Eye (tissue), 1 donor: ENCODE measurements at regions not wholly inside any gene's neighbourhood (a gene's known extent, or its start where the extent isn't known, plus 50 kb on each side); places are given as distances from the start of the nearest gene placed in this dataset.

ENCODE experiments used
- DNase-seq: peaks from one replicate; pipeline ENCODE4 v3.0.0-alpha.2; 2015

DNA sequence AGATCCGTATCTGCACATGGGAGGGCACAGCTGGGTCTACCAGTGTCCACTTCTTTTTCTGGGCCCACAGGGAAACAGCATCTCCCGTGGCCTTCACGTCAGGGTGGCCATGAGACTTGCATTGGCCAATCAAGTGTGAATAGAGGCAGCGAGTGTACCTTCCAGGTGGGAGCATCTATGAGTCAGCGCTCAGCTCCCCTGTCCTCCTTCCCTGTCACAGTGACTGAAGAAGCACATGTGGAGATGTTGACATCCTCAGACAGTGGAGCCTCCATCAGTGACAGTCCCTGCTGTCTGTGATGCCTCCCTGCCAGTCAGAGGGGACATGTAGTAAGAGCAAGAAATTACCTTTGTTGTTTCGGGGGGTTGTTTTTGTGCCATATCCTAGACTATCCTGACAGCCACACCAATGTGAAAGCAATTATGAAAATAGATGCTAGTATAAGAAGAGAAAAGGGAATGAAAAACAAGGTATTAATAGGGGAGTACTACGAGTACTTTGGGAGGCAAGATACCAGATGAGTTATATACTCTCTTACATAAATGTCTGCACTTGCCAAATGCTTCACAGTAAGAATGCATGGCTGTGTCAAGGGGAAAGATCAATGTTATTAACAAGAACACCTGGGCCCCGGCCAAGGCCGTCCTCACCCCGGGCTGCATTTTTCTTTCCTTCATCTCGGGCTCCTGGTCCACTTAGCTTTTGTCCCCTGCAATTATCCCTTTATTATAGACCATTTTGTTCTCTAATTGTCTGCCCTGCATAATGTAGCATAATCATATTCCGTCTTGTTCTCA lies 86.0 kb downstream of the MATN1 start:
- no peak for DNase-seq

DNA sequence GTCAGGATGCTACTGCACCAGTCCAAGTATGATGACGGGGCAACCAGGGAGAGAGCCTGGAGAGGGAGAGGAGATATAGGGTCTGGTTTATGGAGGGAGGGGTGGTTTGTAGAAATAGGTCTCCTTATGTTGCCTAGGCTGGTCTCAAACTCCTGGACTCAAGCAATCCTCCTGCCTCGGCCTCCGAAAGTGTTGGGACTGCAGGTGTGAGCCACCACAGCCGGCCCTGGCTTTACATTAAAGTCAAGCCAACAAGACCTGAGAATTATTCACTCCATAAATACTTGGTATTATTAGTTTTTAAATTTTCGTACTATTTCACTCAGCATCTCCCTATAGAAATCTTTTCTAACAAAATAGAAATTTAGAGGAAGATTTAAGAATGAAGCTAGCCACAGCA lies 86.8 kb downstream of the MATN1 start:
- DNase-seq = no peak

DNA sequence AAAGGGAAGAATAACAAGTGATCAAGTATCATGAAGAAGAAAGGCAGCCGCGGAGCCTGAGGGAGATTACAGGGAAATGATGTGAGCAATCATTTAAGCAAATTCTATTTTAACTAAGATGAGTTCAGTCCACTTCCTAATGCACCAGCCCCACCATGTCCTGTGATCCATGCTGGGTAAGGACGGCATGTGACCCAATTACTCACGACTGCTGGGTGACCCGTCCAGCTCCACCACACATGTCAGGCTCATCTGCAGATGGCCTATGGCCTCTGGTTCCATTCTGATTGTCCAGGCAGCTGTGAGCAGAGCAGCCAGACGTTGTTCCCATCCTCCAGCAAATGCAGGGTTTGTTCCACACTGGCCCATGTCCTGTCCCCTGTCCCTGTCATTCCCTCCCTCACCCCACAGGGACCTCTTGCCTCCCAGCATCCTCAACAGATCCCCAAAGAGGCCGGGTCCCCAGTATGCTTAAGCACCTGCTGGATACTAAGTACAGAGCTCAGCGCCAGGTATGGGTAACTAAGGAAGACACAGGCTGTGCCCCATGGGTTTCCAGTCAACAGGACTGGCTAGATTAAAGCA lies 87.9 kb downstream of the MATN1 start:
- DNase-seq = peak; percentile 64

DNA sequence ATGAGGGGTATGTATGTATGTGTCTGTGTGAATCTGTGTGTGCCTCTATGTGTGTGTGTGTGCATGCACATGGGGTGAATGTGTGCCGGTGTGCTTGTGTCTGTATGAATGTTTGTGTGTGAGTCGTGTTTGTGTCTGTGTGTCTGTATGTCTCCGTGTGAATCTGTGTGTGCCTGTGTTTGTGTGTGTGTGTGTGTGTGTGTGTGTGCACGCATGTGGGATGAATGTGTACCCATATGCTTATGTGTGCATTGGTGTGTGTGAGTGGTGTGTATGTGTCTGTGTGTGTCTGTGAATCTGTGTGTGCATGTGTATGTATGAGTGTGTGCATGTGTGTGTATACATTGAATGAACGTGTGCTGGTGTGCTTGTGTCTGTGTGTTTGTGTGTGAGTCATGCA lies 88.9 kb downstream of the MATN1 start:
- no peak for DNase-seq

DNA sequence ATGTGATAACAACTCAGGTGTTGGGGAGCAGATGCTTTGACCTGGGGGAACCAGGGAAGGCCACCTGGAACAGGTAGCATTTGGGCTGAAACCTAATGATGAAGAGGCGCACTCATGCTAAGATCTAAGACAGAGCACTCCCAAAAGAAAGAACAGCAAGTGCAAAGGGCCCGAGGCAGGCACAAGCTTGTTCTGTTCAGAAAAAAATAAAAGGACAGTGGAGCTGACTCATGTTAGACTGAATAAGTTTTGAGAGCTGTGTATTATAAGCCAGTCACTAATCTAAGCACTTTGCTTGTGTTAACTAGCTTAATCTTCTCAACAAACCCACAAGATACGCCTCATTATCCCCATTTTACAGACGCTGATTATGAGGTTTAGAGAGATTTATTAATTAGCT lies 90.1 kb downstream of the MATN1 start:
- DNase-seq = no peak

DNA sequence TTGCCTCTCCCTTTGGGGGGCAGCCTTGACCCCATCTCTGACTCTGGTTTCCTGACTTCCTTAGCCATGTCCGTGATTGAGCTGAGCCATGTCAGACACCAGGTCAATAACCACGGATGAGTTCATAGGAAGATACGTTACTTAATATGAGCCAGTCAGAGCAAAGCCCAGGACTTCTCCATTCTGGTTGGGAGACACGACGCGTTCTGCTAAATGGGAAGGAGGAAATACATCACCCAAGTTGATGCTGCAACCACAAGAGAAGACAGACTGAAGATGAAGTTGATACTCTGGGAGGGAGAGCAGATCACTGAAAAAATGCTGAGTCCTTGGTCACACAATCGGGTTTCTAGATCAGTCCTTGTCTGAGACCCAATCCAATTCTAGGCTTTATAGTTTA lies 90.9 kb downstream of the MATN1 start:
- DNase-seq = no peak

DNA sequence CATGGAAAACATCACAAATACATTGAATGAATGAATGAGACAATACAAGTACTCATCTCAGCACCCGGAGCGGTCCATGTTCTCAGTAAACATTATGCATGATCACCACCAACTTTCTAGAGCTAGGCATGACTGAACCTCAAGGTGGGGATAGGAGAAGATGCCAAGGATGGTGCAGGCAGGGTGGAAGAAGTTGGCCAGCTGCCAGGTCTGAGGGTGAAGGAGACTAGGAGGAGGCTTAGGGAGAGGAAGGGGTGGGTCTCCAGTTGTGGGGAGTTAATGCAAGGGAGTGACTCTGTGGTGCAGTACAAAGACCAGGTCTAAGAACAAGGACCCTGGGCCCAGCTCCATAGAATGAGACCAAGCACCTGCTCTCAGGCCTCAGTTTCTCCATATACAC lies 91.7 kb downstream of the MATN1 start:
- no peak for DNase-seq

DNA sequence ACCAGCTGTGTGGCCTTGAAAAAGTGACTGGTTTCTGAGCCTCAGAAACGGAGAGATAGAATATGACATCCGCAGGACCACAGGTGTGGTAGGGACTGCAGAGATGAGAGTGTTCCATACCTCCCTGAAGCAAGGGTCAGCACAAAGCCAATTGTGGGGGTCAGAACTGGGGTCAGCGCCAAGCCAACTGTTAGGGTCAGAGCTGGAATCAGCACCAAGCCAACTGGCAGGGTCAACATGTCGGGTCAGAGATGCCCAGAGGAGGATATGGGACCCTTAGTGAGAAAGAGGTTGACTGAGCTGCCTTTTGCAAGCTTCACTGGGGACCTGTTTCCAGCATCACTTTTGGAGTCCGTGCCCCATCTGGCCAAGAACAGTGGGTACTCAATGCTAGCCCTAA lies 93.9 kb downstream of the MATN1 start:
- DNase-seq = no peak

DNA sequence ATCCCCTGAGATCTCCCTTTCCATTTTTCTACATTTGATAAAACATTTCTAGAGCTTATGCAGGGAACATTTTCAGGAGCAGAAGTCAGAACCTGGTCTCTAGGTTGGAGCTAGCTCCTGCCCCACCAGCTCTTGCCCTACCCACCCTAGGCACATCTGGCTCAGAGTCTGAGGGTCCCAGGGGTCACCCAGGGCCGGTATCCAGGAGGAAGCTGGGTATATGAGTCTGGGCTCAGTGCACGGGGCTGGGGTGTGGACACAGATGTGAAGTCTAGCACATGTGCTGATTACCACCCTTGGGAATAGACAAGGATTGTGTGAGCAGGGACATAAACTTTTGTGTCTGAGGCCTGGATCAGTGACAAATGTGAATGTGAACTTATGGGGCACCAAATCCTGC lies 95.4 kb downstream of the MATN1 start:
- no peak for DNase-seq

DNA sequence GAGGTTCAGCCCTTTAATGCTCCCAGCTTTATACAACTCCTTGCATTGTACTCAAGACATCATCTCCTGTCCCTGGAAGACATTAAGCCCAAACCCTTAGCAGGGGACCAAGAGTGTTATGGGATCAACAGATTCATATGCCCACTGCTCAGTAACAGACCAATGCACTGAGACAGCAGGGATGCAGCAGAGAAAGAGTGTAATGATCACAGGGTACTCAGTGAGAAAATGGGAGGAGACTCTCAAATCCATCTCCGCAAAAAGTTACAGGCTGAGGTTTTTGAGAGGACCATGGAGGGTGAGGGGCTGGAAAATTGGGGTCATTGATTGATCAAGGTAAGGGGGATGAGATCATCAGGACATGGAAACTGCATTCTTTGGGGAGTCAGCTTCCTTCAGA lies 96.2 kb downstream of the MATN1 start:
- DNase-seq = no peak

DNA sequence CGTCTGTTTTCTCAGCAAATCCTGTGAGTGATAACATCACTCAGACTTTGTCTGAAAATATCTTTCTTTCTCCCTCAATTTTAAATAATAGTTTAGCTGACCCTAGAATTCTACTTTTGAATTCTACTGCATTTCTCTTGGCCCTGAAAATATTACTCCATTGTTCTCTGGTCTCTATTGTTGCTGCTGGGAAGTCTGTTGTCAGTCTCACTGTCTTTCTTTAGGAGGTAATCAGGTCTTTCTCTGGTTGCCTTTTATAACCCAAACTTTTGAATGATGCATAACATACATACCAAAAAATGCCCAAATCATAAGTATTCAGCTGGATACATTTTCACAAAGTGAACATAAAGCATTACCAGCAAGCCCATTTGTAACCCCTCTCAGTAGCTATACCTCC lies 100.0 kb downstream of the MATN1 start:
- no peak for DNase-seq

DNA sequence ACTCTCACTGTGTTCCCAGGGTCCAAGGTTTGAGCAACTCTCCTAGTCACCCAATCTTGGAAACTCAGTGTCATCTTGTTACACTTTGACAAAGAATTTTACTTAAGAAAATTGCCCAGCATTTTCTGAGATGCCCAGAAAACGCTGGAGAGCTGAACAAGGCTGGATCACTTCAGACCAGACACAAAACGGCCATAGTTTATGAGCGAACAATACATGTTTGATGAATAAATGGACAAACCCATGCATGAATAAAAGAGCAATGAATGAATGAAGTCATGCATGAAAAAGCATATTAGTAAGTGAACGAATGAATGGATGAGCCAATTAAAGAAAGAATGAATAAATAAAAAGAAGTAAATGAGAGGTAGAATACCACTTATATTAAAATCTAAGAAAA lies 103.8 kb downstream of the MATN1 start:
- DNase-seq = peak; percentile 82

DNA sequence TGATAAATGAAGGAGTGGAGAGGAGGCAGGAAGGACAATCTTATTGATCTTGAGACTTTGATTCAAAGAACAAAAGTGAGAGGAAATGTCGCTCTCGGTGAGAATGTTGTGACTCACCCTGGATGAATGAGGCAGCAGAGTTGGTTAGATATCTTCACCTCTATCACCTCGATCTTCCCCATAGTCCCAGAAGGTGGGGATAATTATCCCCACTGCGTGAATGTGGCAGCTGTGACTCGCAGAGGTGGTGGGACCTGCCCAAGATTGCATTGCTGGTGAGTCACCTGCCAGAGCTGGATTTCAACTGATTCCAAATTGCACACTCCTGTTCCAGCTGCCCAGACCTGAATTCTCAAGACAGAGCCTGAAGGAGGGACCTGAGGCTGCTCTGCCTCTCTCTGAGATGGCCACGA lies 105.0 kb downstream of the MATN1 start:
- no peak for DNase-seq

DNA sequence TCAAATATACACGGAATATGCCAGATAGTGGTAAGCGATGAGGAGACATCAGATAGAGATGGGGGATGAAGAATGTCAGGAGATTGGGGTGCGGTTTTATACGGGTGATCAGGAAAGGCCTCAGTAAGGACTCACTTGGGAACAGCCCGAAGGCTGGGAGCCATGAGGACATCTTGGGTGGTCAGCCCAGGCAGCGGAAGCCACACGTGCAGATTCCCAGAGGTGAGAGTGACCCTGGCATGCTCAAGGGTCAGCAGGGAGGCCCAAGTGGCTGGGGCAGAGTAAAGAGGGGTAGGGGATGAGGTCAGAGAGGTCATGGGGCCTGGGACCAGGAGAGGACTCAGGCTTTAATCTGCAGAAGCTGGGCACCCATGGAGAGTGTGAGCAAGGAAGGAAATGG lies 106.6 kb downstream of the MATN1 start:
- DNase-seq = no peak

DNA sequence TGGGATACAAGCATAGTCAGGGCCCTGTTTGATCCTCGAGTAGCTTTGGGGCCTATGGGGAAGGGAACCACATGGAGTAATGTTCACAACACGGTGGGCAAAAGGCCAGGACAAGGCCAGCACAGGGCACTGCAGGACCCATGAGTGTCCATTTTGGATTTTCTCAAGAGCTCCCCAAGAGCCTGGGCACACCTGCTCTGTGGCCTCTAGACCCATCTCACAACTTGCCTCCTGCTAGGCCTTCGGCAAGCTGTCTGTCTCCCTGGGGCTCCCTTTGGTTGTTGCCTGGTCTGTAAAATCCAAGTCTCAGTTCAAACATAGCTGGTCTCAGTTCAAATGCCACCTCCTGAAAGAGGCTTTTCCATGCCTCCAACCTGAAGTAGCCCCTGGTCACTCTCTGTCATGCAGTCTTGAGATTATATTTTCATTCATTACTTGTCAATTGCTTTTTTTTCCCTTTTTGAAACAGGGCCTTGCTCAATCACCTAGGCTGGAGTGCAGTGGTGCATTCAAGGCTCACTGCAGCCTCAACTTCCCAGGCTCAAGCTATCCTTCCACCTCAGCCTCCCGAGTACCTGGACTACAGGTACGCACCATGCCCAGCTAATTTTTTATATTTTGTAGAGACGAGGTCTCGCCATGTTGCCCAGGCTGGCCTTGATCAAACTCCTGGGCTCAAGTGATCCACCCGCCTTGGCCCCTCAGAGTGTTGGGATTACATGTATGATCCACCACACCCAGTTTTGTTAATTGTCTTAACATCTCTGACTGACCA lies 107.4 kb downstream of the MATN1 start:
- DNase-seq = no peak

DNA sequence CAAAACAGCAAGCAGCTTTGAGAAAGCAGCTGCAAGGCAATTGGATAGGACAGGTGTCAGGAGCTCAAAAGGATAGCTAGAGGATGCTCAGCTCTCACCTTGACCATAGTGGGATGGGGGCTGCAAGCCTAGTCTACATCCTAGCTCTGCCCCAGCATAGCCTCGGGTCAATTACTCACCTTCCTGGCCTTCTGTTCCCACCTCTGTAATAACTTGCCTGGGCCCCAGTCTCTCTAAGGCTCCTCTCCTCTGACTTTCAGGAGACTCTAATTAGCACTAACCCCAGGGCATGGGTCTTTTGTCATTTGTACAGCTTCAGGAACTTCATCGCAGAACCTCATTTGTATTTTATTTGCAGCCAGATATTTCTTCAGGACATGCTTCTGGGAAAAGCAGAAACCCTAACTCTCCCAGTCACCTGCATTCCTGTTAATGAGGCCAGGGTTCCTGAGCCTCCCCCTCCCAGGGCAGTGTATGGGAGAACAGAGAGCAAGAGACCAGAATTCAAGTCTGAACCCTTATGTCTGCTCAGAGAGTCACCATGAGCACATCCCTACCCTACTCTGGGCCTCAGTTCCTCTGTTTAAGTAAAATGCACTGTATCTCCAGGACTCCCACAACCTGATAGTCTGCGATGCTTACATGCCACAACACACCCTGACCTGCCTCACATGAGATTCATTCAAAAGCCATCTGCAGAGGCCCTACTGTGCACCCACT lies 108.1 kb downstream of the MATN1 start:
- no peak for DNase-seq

DNA sequence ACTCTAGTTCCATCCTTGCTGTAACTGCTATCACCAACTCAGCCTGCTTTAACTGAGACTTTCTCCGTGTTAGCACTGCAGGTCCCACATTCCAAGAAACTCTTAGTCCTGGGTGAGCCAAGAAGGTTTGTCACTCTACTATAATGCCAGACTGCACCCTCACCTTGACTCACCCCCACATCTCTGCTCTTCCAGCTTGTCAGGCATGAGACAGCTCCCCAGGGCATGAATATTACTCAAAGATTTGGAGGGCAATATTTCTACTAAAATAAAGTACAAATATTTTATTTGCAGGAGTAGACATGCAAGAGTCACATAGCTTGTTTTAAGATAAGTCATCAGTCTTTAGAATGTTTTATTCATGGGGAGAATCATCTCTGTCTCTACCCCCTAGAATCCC lies 110.2 kb downstream of the MATN1 start:
- no peak for DNase-seq

DNA sequence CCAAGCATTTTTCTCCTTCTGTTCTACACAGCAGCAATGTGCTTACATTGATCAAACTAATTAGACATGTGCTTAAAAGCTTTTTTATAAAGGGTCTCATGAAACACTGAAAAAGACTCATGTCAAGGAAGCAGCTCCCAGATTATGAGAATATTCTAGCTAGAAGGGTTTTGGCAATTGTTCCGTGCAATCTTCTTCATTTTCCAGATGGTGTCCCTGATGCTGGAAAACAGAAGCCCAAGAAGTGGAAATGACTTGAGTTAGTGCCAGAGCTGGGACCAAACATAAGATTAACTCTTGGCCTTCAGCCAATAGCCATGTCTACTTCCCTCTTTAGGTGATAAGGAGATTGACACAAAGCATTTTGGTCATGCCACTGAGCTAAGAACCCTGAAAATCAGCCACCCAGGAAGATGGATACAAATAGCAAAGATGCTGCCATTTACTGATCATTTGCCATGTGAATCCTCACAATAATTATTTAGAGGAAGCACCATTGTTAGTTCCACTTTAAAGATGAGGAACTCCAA lies 110.8 kb downstream of the MATN1 start:
- no peak for DNase-seq

DNA sequence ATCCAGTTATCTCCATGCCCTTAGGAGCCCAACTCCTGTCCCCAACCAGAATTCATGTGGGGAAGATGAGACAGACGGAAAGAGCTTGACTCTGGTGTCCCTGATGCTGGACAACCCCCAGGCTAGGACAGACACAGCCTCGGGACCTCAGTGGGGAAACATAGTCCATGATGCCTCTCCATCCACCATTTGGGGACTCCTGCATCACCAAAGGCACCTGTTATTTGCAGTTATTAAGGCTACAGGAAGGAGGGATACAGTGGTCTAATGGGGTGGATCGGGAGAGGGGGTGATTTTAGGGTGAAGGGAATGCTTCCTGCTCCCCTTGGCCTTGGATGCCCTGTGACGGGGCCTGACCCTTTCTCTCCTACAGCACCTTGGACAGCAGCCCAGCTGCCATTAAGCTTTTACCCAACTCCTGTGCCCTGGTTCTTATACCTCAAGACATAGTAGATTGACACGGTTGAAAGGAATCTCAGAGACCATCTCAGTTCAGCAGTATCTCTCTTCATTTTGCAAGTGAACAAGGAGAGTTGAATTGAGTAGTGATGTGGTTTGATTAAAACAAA lies 111.6 kb downstream of the MATN1 start:
- no peak for DNase-seq

DNA sequence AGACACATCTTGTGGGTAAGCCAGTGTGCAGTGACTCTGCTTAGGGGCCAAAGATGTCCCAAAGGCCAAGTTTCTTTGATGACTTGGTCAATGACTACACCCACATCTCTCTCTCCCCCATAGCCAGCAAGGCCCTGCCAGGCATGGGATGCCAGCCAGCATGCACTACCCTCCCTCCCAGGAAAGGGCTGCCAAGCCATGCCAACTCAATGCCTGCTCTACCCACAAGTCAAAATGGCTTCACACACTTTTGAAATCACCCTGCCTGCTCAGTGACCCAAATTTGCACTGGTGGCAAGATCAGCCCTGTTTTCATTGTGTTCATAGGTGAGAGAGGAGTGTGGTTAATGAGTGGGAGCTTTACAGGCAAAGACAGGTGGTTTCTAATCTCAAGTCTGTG lies 112.5 kb downstream of the MATN1 start:
- no peak for DNase-seq

DNA sequence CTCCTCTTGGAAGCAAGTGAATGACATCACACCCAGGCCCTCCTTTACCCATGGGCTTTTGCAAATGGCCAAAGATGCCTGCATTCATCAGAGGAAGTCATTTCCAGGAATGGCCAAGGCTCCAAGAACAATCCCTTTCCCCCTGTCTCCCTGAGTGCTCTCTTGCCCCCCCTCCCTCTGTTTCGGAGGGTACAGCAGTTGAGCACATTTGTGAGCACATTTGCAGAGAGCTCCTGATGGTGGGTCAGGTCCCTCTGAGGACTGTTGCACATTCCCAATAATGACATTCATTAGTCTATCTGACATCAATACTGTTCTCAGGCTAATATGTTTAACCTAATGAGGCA lies 113.4 kb downstream of the MATN1 start:
- DNase-seq = no peak

DNA sequence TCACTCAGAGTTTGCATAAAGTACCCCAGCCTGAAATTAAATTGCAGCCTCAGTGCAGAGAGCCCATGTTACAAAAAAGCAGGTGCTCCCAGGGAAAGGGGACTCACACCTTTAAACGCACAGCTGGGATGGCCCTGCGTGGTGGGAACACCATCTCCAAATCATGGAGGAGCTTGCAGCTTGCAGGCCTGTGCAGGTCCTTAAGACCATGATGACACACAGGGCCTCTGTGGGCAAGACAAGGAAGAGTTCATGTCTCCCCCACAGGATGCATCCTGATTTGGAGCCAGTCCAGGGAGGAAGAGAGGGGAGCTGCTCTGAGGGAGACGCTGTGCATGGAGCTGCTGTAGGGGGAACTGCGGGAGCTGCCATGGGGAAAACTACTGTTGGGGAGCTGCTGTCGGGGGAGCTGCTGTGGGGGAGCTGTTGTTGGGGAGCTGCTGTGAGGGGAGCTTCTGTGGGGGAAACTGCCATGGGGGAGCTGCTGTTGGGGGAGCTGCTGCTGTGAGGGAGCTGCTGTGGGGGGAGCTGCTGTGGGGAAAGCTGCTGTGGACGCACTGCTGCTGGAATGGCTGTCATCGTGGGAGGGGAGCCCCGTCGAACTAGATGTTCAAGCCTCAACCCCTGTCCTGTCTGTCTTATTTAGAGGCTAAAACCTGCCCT lies 113.9 kb downstream of the MATN1 start:
- no peak for DNase-seq
